ENCODE measurements at regions not wholly inside any gene's neighbourhood (a gene's known extent, or its start where the extent isn't known, plus 50 kb on each side); places are given as distances from the start of the nearest gene placed in this dataset.

- TF ChIP-seq, protein P1, sequence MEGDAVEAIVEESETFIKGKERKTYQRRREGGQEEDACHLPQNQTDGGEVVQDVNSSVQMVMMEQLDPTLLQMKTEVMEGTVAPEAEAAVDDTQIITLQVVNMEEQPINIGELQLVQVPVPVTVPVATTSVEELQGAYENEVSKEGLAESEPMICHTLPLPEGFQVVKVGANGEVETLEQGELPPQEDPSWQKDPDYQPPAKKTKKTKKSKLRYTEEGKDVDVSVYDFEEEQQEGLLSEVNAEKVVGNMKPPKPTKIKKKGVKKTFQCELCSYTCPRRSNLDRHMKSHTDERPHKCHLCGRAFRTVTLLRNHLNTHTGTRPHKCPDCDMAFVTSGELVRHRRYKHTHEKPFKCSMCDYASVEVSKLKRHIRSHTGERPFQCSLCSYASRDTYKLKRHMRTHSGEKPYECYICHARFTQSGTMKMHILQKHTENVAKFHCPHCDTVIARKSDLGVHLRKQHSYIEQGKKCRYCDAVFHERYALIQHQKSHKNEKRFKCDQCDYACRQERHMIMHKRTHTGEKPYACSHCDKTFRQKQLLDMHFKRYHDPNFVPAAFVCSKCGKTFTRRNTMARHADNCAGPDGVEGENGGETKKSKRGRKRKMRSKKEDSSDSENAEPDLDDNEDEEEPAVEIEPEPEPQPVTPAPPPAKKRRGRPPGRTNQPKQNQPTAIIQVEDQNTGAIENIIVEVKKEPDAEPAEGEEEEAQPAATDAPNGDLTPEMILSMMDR (IDR thresholded peaks at IDR 0.05): no peak
These were observed 230.3 kb upstream of the TBL1XR1 start for GRCh38 chr3:177427540-177427939.

DNA sequence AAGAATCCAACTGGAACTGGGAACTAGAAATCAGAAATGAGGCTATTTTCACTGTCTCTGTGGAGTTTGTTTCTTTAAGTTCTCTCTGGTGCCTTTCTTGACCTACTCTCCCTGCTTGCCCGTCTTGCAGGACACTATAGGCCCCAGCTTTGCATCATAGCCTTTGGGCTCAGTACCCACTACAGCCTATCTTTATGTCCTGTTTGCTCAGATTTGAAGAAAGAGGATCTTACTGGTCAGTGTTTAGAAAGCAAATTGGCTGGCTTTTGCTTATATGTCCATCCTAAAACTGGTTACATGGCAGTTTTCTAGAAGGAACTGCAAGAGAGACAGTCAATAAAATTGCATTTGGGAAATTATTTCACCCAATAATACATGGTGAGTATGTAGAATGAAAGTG is 231.8 kb upstream of the TBL1XR1 start:
- TF ChIP-seq, protein P1 (IDR thresholded peaks at IDR 0.05): no peak

- TF ChIP-seq, protein P1 (IDR thresholded peaks at IDR 0.05): no peak
These were observed 232.5 kb upstream of the TBL1XR1 start for GRCh38 chr3:177429771-177430170.

GRCh38 chr3:177430653-177431052 is 233.4 kb upstream of the TBL1XR1 start:
- TF ChIP-seq, protein P1 (IDR thresholded peaks at IDR 0.05): no peak

GRCh38 chr3:177431525-177432176 is 234.4 kb upstream of the TBL1XR1 start:
- TF ChIP-seq, protein P1 (IDR thresholded peaks at IDR 0.05): no peak

DNA sequence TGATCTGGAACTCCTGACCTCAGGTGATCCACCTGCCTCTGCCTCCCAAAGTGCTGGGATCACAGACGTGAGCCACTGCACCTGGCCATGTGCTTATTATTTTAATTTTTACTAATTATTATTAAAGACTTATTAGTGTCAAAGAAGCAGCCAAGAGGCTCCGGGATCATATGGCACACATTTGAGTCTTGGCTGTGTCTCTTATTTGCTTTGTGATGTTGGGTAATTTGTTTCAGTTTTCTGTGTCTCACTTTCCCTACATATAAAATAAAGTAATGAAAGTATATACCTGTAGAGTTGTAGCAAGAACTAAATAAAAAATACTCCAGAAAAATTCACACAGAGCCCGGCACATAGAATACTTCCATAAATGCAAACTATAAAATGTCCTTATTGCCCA is 238.0 kb upstream of the TBL1XR1 start:
- TF ChIP-seq, protein P1 (IDR thresholded peaks at IDR 0.05): no peak

DNA sequence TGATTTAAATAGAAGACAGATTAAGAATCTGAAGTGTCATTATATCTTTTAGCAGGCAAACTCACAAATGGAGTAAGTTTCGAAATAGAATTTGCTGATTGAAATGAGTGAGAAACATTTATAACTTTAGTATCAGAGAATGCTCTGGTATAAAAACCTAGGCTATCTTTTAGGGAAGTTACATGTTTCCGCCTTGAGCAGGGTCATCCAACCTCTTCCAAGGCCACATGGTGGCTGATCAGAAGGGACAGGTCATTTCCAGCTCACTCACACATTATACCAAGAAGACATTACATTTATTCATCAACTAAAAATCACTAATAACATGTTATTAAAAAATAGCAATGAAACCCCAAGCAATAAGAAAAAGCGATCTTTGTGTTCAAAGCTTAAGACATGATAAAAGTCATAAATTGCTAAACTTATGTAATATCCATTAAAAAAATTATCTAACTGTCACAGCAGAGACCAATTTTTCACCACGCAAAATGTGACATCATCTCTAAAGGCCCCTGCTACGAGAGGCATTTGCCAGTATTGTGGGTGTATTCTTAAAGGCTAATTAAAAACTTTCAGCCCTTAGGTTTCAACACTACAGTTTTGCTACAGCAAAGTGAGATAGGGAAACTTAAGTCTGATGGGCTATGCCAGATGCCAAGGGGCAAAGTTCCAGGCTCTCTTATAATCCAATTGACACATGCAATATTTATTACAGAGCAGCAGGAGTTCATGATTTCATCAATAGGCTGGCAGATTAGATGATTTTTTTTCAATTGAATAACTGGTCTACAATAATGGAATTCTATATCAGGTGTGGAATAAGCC is 240.4 kb upstream of the TBL1XR1 start:
- TF ChIP-seq, protein P1 (IDR thresholded peaks at IDR 0.05): no peak

Measured in LNCAP (cell line).